NT2/D1 (cell line): ENCODE measurements at regions not wholly inside any gene's neighbourhood (a gene's known extent, or its start where the extent isn't known, plus 50 kb on each side); places are given as distances from the start of the nearest gene placed in this dataset.

ENCODE experiments used
- DNase-seq: peaks from one replicate; pipeline ENCODE4 v3.0.0-alpha.2; 2011; ENCODE audit warnings: low read depth, low spot score
- H3K27me3 ChIP-seq: 2 replicates; pipeline ENCODE4 v1.6.0; 2011; ENCODE audit warnings: mild to moderate bottlenecking; ENCODE audit not compliant: insufficient read length, insufficient read depth
- H3K36me3 ChIP-seq: 2 replicates; pipeline ENCODE4 v1.6.1; 2011; ENCODE audit warnings: mild to moderate bottlenecking, low read length, mixed read lengths; ENCODE audit not compliant: insufficient read depth, insufficient read length
- H3K4me1 ChIP-seq: 2 replicates; pipeline ENCODE4 v1.5.1; 2011; ENCODE audit not compliant: insufficient read depth, insufficient read length
- H3K4me3 ChIP-seq: 2 replicates; pipeline ENCODE4 v1.5.1; 2011; ENCODE audit warnings: low read depth; ENCODE audit not compliant: insufficient read length
- H3K9ac ChIP-seq: 2 replicates; pipeline ENCODE4 v1.6.0; 2011; ENCODE audit warnings: low read depth; ENCODE audit not compliant: insufficient read length
- H3K9me3 ChIP-seq: 2 replicates; pipeline ENCODE4 v1.5.1; 2011; ENCODE audit warnings: mild to moderate bottlenecking, low read length; ENCODE audit not compliant: insufficient read depth
- SUZ12 ChIP-seq: IDR thresholded peaks from 2 replicates; pipeline ENCODE4 v1.6.1; 2011; ENCODE audit not compliant: insufficient read length, insufficient read depth; ENCODE audit errors: extremely low read depth
- YY1 ChIP-seq: IDR thresholded peaks from 2 replicates; pipeline ENCODE4 v1.6.1; 2011; ENCODE audit not compliant: insufficient read length, insufficient read depth
- ZNF274 ChIP-seq: IDR thresholded peaks from 2 replicates; pipeline ENCODE4 v1.6.1; 2011; ENCODE audit warnings: mild to moderate bottlenecking, low read depth, low read length

GRCh38 chr18:67677489-67677888, 161.0 kb upstream of the DSEL start:
- H3K4me1 ChIP-seq = no peaks in the 10 kb centered on the region
- no peak for DNase-seq

GRCh38 chr18:67672716-67673115, 156.2 kb upstream of the DSEL start:
- Histone ChIP-seq H3K4me1 (no peaks in the 10 kb centered on the region), H3K9me3 (no peaks in the 10 kb centered on the region), H3K27me3 (no peaks in the 10 kb centered on the region), H3K36me3 (no peaks in the 10 kb centered on the region), H3K9ac (no peak overlapping the region), H3K4me3 (no peak overlapping the region)
- no peak for DNase-seq
- no peak for TF ChIP-seq ZNF274
- no peak for TF ChIP-seq SUZ12
- TF ChIP-seq YY1 = no peak

More at GRCh38 chr18:67677489-67677888, 161.0 kb upstream of the DSEL start:
- Histone ChIP-seq H3K27me3 (no peaks in the 10 kb centered on the region), H3K36me3 (no peaks in the 10 kb centered on the region), H3K9me3 (no peaks in the 10 kb centered on the region), H3K4me3 (no peak overlapping the region), H3K9ac (no peak overlapping the region)
- no peak for TF ChIP-seq SUZ12
- TF ChIP-seq ZNF274 = no peak
- TF ChIP-seq YY1 = no peak

- H3K4me1 ChIP-seq = no peaks in the 10 kb centered on the region
- DNase-seq = no peak
- H3K9ac ChIP-seq = no peak overlapping the region
- no peaks in the 10 kb centered on the region for H3K36me3 ChIP-seq
- no peak overlapping the region for H3K4me3 ChIP-seq
- TF ChIP-seq ZNF274 = no peak
- TF ChIP-seq SUZ12 = no peak
- TF ChIP-seq YY1 = no peak
- no peaks in the 10 kb centered on the region for H3K9me3 ChIP-seq
- H3K27me3 ChIP-seq = no peaks in the 10 kb centered on the region
Observed at GRCh38 chr18:67672155-67672554, 155.6 kb upstream of the DSEL start.

- Histone ChIP-seq H3K4me3 (no peak overlapping the region), H3K4me1 (no peaks in the 10 kb centered on the region), H3K9ac (no peak overlapping the region), H3K36me3 (no peaks in the 10 kb centered on the region), H3K9me3 (no peaks in the 10 kb centered on the region), H3K27me3 (no peaks in the 10 kb centered on the region)
- TF ChIP-seq ZNF274 = no peak
- TF ChIP-seq YY1 = no peak
- no peak for TF ChIP-seq SUZ12
- no peak for DNase-seq
Observed at GRCh38 chr18:67670024-67670543, 153.6 kb upstream of the DSEL start.

- DNase-seq = no peak
- Histone ChIP-seq H3K9me3 (no peaks in the 10 kb centered on the region), H3K4me3 (no peak overlapping the region), H3K4me1 (no peaks in the 10 kb centered on the region), H3K27me3 (no peaks in the 10 kb centered on the region), H3K9ac (no peak overlapping the region), H3K36me3 (no peaks in the 10 kb centered on the region)
- TF ChIP-seq YY1 = no peak
- no peak for TF ChIP-seq ZNF274
- TF ChIP-seq SUZ12 = no peak
Observed at GRCh38 chr18:67665266-67665665, 148.7 kb upstream of the DSEL start.

GRCh38 chr18:67662996-67663395, 146.5 kb upstream of the DSEL start:
- Histone ChIP-seq H3K27me3 (no peaks in the 10 kb centered on the region), H3K9me3 (no peaks in the 10 kb centered on the region), H3K4me3 (no peak overlapping the region), H3K4me1 (no peaks in the 10 kb centered on the region), H3K36me3 (no peaks in the 10 kb centered on the region), H3K9ac (no peak overlapping the region)
- TF ChIP-seq ZNF274 = no peak
- no peak for TF ChIP-seq YY1
- no peak for TF ChIP-seq SUZ12
- no peak for DNase-seq

- Histone ChIP-seq H3K36me3 (no peaks in the 10 kb centered on the region), H3K4me3 (no peak overlapping the region), H3K27me3 (no peaks in the 10 kb centered on the region), H3K4me1 (no peaks in the 10 kb centered on the region), H3K9ac (no peak overlapping the region), H3K9me3 (no peaks in the 10 kb centered on the region)
- TF ChIP-seq YY1 (no peak), SUZ12 (no peak), ZNF274 (no peak)
- no peak for DNase-seq
Observed at GRCh38 chr18:67661555-67661954, 145.0 kb upstream of the DSEL start.

- no peak for TF ChIP-seq ZNF274
- TF ChIP-seq YY1 = no peak
- no peak for DNase-seq
- Histone ChIP-seq H3K4me3 (no peak overlapping the region), H3K9ac (no peak overlapping the region), H3K36me3 (no peaks in the 10 kb centered on the region), H3K27me3 (no peaks in the 10 kb centered on the region), H3K9me3 (no peaks in the 10 kb centered on the region), H3K4me1 (no peaks in the 10 kb centered on the region)
Observed at GRCh38 chr18:67654101-67654500, 137.6 kb upstream of the DSEL start.
